HCT116 (cell line): ENCODE measurements at regions not wholly inside any gene's neighbourhood (a gene's known extent, or its start where the extent isn't known, plus 50 kb on each side); places are given as distances from the start of the nearest gene placed in this dataset.
A peak's percentile ranks its signal among the peaks of the same experiment; 100 is the strongest.

Experiments used
- ATAC-seq: fragments of 200-7000 bp; cut with Tn5 transposase; 2 replicates; pipeline ENCODE4 v1.9.1; 2020; ENCODE audit warnings: mild to moderate bottlenecking, moderate library complexity
- BruUV-seq: library from RNA; stranded (reverse); fragments of 400-500 nt; replicated peaks from 2 replicates; lab custom pipeline; 2021; lab: Mats Ljungman, UMichigan
- CTCF ChIA-PET: fragments of 300-600 bp; sonication (Branson Sonifier 250); formaldehyde crosslinking; loops from one replicate; lab custom pipeline; 2021; ENCODE audit warnings: antibody characterized with exemption; lab: Charles Lee
- POLR2A ChIA-PET: fragments of 300-600, 350-600 bp; sonication (Branson Sonifier 250); formaldehyde crosslinking; loops from one replicate; lab custom pipeline; 2021; ENCODE audit warnings: antibody characterized with exemption; lab: Charles Lee
- RAD21 ChIA-PET, 2 experiments: fragments of 300-600 bp; sonication (Branson Sonifier 250); formaldehyde crosslinking; loops; one replicate each; lab custom pipeline; 2023; ENCODE audit warnings: low total read pairs in 2 of 2; ENCODE audit not compliant: uncharacterized antibody in 2 of 2, unreplicated experiment in 2 of 2, low non-redundant PET in 1 of 2; lab: Charles Lee
- DNase-seq: peaks from one replicate; pipeline ENCODE4 v3.0.0-alpha.2; 2010; ENCODE audit warnings: low read depth, low spot score
- H2AFZ ChIP-seq: fragments of 200-600 bp; shearing (Covaris generic), sonication (generic); 2 replicates; pipeline ENCODE4 v1.6.1; 2017; ENCODE audit warnings: low read depth, mixed run types, mixed read lengths, antibody characterized with exemption, low read length; ENCODE audit not compliant: poor library complexity, severe bottlenecking
- H3K27ac ChIP-seq: 2 replicates; pipeline ENCODE4 v1.5.1; 2012; ENCODE audit warnings: low read depth, low read length
- H3K27me3 ChIP-seq: fragments of 200-600 bp; sonication (generic); 2 replicates; pipeline ENCODE4 v1.6.1; 2016; ENCODE audit warnings: mixed run types, low read length, mixed read lengths; ENCODE audit not compliant: insufficient read depth
- H3K36me3 ChIP-seq, 2 experiments: fragments of 200-500 bp in 1 of 2; fragments of 200-600 bp in 1 of 2; sonication (Bioruptor generic) in 1 of 2; sonication (generic) in 1 of 2; 2 replicates each; pipeline versions ENCODE4 v1.5.1 to v1.6.1; 2014 to 2016; ENCODE audit warnings: low read length in 2 of 2, inconsistent platforms in 1 of 2, mixed read lengths in 1 of 2, mixed run types in 1 of 2; ENCODE audit not compliant: insufficient read depth in 2 of 2, control insufficient read depth in 1 of 2
- H3K4me1 ChIP-seq, 2 experiments: fragments of 200-600 bp in 1 of 2; sonication (generic) in 1 of 2; 2 replicates each; pipeline versions ENCODE4 v1.5.1 to v1.6.1; 2012 to 2017; ENCODE audit warnings: low read length in 2 of 2, inconsistent platforms in 1 of 2, mild to moderate bottlenecking in 1 of 2, mixed read lengths in 1 of 2, mixed run types in 1 of 2, moderate library complexity in 1 of 2; ENCODE audit not compliant: insufficient read depth in 2 of 2, control insufficient read depth in 1 of 2
- H3K4me2 ChIP-seq: fragments of 200-600 bp; sonication (generic); 2 replicates; pipeline ENCODE4 v1.6.1; 2017; ENCODE audit warnings: mixed run types, low read length, mixed read lengths
- H3K4me3 ChIP-seq, 2 experiments: fragments of 200-600 bp in 1 of 2; sonication (generic) in 1 of 2; replicated peaks in 1 of 2; 2 replicates each; pipeline ENCODE4 v1.5.1; 2011 to 2016; ENCODE audit warnings: low read length in 2 of 2, control low read depth in 1 of 2, low read depth in 1 of 2, mild to moderate bottlenecking in 1 of 2, mixed read lengths in 1 of 2, mixed run types in 1 of 2
- H3K79me2 ChIP-seq: fragments of 200-600 bp; sonication (generic); 2 replicates; pipeline ENCODE4 v1.6.1; 2017; ENCODE audit warnings: mild to moderate bottlenecking, mixed run types, low read length, moderate library complexity, mixed read lengths; ENCODE audit not compliant: insufficient read depth
- H3K9ac ChIP-seq: fragments of 200-600 bp; sonication (generic); 2 replicates; pipeline ENCODE4 v1.6.1; 2016; ENCODE audit warnings: low read length, mixed read lengths
- H3K9me2 ChIP-seq: fragments of 200-600 bp; sonication (generic), shearing (Covaris generic); 2 replicates; pipeline ENCODE4 v1.6.1; 2017; ENCODE audit warnings: mixed run types, mild to moderate bottlenecking, moderate library complexity; ENCODE audit not compliant: insufficient read depth
- H3K9me3 ChIP-seq, 2 experiments: fragments of 200-500 bp in 1 of 2; fragments of 200-600 bp in 1 of 2; sonication (Bioruptor generic) in 1 of 2; sonication (generic) in 1 of 2; 2 replicates each; pipeline ENCODE4 v1.6.1; 2014 to 2017; ENCODE audit warnings: low read length in 2 of 2, mixed read lengths in 2 of 2, inconsistent platforms in 1 of 2, low read depth in 1 of 2, mild to moderate bottlenecking in 1 of 2, mixed run types in 1 of 2, moderate library complexity in 1 of 2; ENCODE audit not compliant: control insufficient read depth in 1 of 2, insufficient read depth in 1 of 2
- H4K20me1 ChIP-seq: fragments of 200-600 bp; sonication (generic), shearing (Covaris generic); 2 replicates; pipeline ENCODE4 v1.6.1; 2017; ENCODE audit warnings: mixed run types, mild to moderate bottlenecking, moderate library complexity; ENCODE audit not compliant: insufficient read depth
- CEBPB ChIP-seq: IDR thresholded peaks from 2 replicates; pipeline ENCODE4 v1.6.1; 2012; ENCODE audit warnings: low read depth
- CTCF ChIP-seq, 3 experiments: fragments of 200-600 bp in 1 of 3; sonication (generic) in 1 of 3; IDR thresholded peaks in 2 of 3; conservative IDR thresholded peaks in 1 of 3; 2 replicates each; pipeline ENCODE4 v1.5.1; 2012 to 2017; ENCODE audit warnings: low read depth in 2 of 3, low read length in 2 of 3, antibody characterized with exemption in 1 of 3, borderline replicate concordance in 1 of 3, control low read depth in 1 of 3, mild to moderate bottlenecking in 1 of 3, mixed read lengths in 1 of 3, mixed run types in 1 of 3, moderate library complexity in 1 of 3; ENCODE audit not compliant: insufficient read depth in 1 of 3
- EZH2phosphoT487 ChIP-seq: fragments of 200-600 bp; IDR thresholded peaks from 2 replicates; pipeline ENCODE4 v1.6.1; 2018; ENCODE audit warnings: antibody characterized with exemption, borderline replicate concordance
- FOSL1 ChIP-seq: IDR thresholded peaks from 2 replicates; pipeline ENCODE4 v1.6.1; 2012; ENCODE audit warnings: low read depth
- POLR2A ChIP-seq: IDR thresholded peaks from 2 replicates; pipeline ENCODE4 v1.7.0; 2011; ENCODE audit warnings: borderline replicate concordance; ENCODE audit not compliant: insufficient read depth, insufficient read length; ENCODE audit errors: extremely low read depth
- RAD21 ChIP-seq: IDR thresholded peaks from 2 replicates; pipeline ENCODE4 v1.6.1; 2012; ENCODE audit warnings: low read depth, mild to moderate bottlenecking
- SIN3A ChIP-seq: IDR thresholded peaks from 2 replicates; pipeline ENCODE4 v1.6.1; 2012; ENCODE audit warnings: low read depth
- SP1 ChIP-seq: IDR thresholded peaks from 2 replicates; pipeline ENCODE4 v1.6.1; 2012; ENCODE audit warnings: low read depth
- SRF ChIP-seq: IDR thresholded peaks from 2 replicates; pipeline ENCODE4 v1.6.1; 2012; ENCODE audit warnings: low read depth
- TCF7L2 ChIP-seq: IDR thresholded peaks from 2 replicates; pipeline ENCODE4 v1.7.0; 2011; ENCODE audit warnings: borderline replicate concordance, inconsistent platforms; ENCODE audit not compliant: insufficient read depth, insufficient read length; ENCODE audit errors: extremely low read depth
- ZBTB33 ChIP-seq: IDR thresholded peaks from 2 replicates; pipeline ENCODE4 v1.6.1; 2011; ENCODE audit warnings: mild to moderate bottlenecking, low read length, moderate library complexity; ENCODE audit not compliant: insufficient replicate concordance; ENCODE audit errors: extremely low read depth
- intact Hi-C: fragments of 100-400 bp; cut with micrococcal nuclease; formaldehyde crosslinking; loops from 2 replicates; pipeline ENCODE4 v1.10.0; 2022

- TF ChIP-seq TCF7L2 (no peak), POLR2A (no peak), EZH2phosphoT487 (no peak), CEBPB (no peak), ZBTB33 (no peak), SRF (no peak), SIN3A (no peak), SP1 (no peak), RAD21 (no peak)
Measured at GRCh38 chr4:123659262-123659661, 262.7 kb downstream of the SPRY1 start (continued).

GRCh38 chr4:123659730-123660129, 263.1 kb downstream of the SPRY1 start:
- TF ChIP-seq FOSL1 (no peak), CTCF (IDR thresholded peaks at IDR 0.05 in 2 of 3, conservative IDR thresholded peaks at IDR 0.05 in 1 of 3; ENCODE audit: borderline replicate concordance in 1 of 3, insufficient read depth in 1 of 3, low read depth in 2 of 3, low read length in 2 of 3) (peak in 2 of 3 experiments; percentile 22 to 46; a peak in 3 of 6 replicates), RAD21 (peak; percentile 60)
- Histone ChIP-seq H3K9ac (no peak overlapping the region), H2AFZ (peak overlapping the region; percentile 54), H3K4me1 (no peaks in the 10 kb centered on the region), H3K4me3 (no peak overlapping the region), H3K27ac (no peak overlapping the region), H4K20me1 (no peaks in the 10 kb centered on the region), H3K27me3 (no peaks in the 10 kb centered on the region), H3K4me2 (no peak overlapping the region), H3K79me2 (no peaks in the 10 kb centered on the region), H3K9me3 (peaks cover 0 to 3% of the 10 kb centered on the region in 2 experiments; a peak in 1 of 4 replicates), H3K36me3 (no peaks in the 10 kb centered on the region), H3K9me2 (no peaks in the 10 kb centered on the region)
- ATAC-seq (peak; percentile 58; the same call in 1 of the 2 replicates), DNase-seq (no peak)
- BruUV-seq: no TSS peak
- ChIA-PET POLR2A (no interaction called here), CTCF (no interaction called here), RAD21 (no interaction called here)
- intact Hi-C loops: loop anchor here (2.0 kb wide), 3 partner anchors 269 to 557 kb away; no protein-coding TSS in a partner anchor
